Suppressor macrophage treated with lipopolysaccharide for 1 hour (primary cell): ENCODE measurements at regions not wholly inside any gene's neighbourhood (a gene's known extent, or its start where the extent isn't known, plus 50 kb on each side); places are given as distances from the start of the nearest gene placed in this dataset.
"Not testable (repeated sequence)": the region's sequence is repeated elsewhere in the genome, so short reads cannot be mapped to it uniquely, and the experiment has no call there.

ENCODE experiments used
- DNase-seq, 3 donors: peaks; one replicate each; pipeline ENCODE4 v3.0.0-alpha.2; 2020 to 2022

DNA sequence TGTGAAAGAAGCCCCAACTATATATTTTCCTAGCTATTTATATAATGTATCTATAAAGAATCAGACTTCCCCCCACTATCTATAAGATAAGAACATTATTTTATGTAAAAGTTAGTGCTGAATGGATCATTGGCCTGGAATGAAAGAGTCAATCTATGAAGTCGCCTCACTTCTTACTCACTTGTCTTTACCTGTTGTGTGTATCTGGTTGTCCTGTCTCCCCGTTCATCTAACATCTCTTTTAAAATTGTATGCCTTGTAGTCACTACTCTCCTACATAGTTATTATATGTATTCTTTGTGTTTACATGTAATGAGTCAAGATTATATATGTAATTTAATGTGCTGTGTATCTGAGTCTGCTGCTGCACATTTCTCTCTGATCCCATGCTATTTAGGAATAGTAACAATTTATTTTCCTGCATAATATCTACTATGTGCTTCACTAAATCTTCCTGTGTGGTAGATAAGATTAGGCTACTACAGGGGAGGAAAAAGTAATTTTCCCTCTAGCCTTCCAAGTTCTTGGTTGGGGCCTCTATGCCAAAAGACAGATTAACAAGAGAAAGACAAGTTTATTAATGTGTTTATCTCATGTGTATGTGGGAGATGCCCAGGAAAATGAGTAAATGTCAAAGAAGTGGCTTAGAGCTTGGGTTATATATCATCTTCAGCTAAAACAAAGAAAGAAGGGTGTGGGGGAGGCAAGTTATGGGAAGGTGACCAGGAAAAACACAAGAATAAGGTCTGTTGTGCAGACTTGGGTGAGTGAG lies 77.6 kb upstream of the FRMPD4 start:
- no peak for DNase-seq

DNA sequence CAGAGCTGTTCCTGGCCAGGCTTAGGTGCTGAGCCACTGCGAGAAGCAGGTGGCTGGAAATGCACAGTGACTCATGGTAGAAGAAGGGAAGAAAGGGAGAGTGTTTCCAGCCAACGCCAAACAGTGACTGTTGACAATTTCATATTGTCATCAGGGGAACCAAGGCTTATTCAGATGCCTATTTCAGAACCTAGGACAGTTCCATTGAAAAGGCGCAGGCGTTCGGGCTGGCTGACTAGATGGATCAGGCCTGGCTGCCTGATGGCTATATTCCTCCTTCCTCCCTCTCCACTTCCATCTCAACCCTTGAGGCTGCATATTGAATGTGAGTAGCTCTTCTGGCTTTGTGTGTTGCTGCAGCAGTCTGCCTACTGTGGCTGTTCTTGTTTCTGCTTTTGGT lies 73.0 kb upstream of the FRMPD4 start:
- peak in 1 of 3 donors; percentile 0 for DNase-seq

DNA sequence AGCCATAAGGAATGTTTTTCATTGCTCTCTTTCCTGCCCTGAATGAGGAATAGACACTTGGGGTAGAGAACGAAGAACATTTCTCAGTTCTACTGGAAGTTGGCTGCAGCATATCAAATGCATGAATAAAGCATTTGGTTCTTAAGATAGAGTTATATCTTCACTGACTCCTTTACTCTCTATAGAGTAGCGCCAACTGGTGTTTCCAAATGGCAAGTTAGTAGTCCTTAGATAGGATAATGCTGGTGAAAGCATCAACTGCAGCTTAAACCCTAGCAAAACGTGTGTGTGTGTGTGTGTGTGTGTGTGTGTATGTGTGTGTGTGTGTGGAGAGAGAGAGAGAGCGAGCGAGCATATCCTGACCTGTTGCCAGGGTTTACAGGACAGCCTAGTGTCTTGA lies 62.2 kb upstream of the FRMPD4 start:
- DNase-seq = no peak

DNA sequence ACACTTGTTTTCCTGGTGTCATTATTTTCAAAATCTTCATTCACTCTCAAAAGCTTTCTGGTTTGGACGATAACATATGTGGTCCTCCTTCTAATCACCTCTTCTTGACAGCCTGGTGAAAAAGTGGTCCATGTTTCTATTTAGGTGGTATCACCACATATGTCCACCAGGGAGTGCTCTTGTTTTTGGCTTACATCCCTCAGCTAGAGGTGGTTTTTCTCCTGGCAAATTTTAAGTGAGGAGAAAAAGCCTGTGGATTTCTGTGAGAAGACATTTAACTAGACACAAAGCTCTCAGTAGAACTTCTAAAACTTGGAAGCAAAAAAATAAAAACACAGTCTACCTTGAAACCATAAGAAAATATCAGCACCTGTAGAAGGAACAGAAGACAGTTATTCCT lies 58.0 kb upstream of the FRMPD4 start:
- peak; percentile 6 to 18 (median 12) for DNase-seq

DNA sequence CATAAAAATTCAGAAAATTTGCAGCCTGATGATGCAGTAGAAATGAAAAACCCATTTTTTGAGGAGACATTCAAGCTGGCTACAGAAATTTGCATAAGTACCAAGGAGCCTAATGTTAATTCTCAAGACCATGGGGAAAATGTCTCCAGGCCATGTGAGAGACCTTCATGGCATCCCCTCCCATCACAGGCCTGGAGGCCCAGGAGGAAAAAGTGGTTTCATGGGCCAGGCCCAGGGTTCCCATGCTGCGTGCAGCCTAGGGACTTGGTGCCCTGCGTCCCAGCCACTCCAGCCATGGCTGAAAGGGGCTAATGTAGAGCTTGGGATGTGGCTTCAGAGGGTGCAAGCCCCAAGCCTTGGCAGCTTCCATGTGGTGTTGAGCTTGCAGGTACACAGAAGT lies 55.3 kb upstream of the FRMPD4 start:
- not testable (repeated sequence) for DNase-seq
